ENCODE measurements at regions not wholly inside any gene's neighbourhood (a gene's known extent, or its start where the extent isn't known, plus 50 kb on each side); places are given as distances from the start of the nearest gene placed in this dataset.

DNA sequence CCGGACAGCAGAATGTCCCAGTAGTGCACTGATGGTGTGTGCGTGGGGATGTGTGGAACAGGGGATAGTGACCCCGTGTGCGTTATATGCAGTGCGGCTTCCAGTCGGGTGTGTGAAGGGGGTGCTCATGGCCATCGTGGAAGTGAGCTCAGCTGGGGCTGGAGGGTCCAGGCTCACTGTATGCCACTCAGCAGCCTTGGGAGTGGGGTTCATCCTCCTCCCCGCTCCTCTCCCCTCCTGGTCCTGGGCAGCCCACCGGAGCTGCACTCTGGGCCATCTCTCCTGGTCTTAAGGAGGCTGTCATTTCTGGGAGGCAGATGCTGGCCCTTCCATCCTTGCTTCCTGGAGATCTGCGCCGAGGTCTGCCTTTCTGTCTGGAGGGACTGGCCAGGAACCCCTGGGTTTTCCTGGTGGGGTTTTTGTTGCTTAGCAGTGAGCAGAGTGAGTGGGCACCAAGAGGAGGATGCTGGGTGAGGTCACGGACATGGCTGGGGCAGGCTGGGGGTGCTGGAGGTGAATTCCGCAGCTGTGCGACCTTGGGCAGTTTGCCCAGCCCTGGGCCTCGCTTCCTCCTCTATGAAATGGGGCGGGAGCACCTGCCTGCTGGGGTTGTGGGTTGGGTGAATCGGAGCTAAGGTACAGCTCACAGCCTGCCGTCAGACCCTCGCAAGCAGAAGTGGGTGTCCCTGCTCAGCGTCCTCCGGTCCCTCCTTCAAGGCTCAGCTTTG is 164.1 kb downstream of the SEC14L1 start:
- TF ChIP-seq, protein P1, sequence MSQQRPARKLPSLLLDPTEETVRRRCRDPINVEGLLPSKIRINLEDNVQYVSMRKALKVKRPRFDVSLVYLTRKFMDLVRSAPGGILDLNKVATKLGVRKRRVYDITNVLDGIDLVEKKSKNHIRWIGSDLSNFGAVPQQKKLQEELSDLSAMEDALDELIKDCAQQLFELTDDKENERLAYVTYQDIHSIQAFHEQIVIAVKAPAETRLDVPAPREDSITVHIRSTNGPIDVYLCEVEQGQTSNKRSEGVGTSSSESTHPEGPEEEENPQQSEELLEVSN (IDR thresholded peaks at IDR 0.05; ENCODE audit: borderline replicate concordance in 1 of 2, extremely low read depth in 1 of 2, insufficient read depth in 1 of 2, insufficient read length in 1 of 2, low read depth in 1 of 2, low read length in 1 of 2, poor library complexity in 1 of 2, severe bottlenecking in 1 of 2), result no peak
- TF ChIP-seq ESRRA (IDR thresholded peaks at IDR 0.05; ENCODE audit: borderline replicate concordance, low read depth), result no peak
- TF ChIP-seq PRDM10 (IDR thresholded peaks at IDR 0.05; ENCODE audit: partially characterized antibody), result no peak
- TF ChIP-seq POLR2AphosphoS2 (IDR thresholded peaks at IDR 0.05; ENCODE audit: low read length), result no peak
